NB4 (cell line): ENCODE measurements at regions not wholly inside any gene's neighbourhood (a gene's known extent, or its start where the extent isn't known, plus 50 kb on each side); places are given as distances from the start of the nearest gene placed in this dataset.

ENCODE experiments used
- DNase-seq: peaks from one replicate; pipeline ENCODE4 v3.0.0; 2010; ENCODE audit warnings: low read depth
- H3K4me3 ChIP-seq: one replicate; pipeline ENCODE4 v1.5.1; 2011; ENCODE audit warnings: mild to moderate bottlenecking, low read depth, low read length, moderate library complexity
- MYC ChIP-seq: IDR thresholded peaks from 2 replicates; pipeline ENCODE4 v1.6.1; 2011; ENCODE audit warnings: low read depth, low read length
- POLR2A ChIP-seq: IDR thresholded peaks from 2 replicates; pipeline ENCODE4 v1.6.1; 2011; ENCODE audit warnings: mild to moderate bottlenecking; ENCODE audit not compliant: insufficient read length; ENCODE audit errors: extremely low read depth
- TF ChIP-seq, protein P1 (sequence below): IDR thresholded peaks from one replicate; pipeline ENCODE4 v1.5.1; 2012; ENCODE audit warnings: low read depth, low read length
- TF ChIP-seq, protein P2 (sequence below): IDR thresholded peaks from 2 replicates; pipeline ENCODE4 v1.6.1; 2011; ENCODE audit warnings: low read depth, low read length

DNA sequence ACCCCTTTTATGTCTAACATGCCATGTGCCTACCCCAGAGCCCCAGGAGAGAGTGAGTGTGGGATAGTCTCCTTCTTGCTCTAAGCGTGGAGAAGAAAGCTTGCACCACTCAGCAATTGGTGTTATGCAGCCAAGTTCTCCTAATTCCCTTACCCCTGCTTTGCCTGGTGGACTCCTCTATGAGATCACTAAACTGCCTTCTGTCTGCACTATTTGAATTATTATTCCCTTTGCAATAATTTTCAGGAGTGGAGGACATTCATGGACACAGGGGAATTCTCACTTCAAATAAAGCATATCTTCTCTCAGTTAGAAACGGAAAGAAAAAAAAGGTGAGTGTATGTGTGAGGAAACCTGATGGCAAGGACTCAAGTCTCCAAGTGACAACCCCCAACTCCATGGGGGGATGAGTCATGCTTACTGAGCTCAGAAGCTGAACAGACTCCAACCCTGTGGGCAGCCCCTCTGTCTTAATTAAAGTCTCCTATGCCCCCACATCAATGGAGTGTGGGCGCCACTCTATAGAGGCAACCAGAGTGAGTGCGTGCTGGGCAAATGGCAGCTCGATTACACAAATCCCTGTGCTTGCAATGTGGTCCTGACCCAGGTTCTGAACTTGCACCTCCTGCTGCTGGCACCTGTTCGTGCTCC, 381.9 kb downstream of the RAB28 start:
- DNase-seq: peak; percentile 31
- TF ChIP-seq, protein P1, sequence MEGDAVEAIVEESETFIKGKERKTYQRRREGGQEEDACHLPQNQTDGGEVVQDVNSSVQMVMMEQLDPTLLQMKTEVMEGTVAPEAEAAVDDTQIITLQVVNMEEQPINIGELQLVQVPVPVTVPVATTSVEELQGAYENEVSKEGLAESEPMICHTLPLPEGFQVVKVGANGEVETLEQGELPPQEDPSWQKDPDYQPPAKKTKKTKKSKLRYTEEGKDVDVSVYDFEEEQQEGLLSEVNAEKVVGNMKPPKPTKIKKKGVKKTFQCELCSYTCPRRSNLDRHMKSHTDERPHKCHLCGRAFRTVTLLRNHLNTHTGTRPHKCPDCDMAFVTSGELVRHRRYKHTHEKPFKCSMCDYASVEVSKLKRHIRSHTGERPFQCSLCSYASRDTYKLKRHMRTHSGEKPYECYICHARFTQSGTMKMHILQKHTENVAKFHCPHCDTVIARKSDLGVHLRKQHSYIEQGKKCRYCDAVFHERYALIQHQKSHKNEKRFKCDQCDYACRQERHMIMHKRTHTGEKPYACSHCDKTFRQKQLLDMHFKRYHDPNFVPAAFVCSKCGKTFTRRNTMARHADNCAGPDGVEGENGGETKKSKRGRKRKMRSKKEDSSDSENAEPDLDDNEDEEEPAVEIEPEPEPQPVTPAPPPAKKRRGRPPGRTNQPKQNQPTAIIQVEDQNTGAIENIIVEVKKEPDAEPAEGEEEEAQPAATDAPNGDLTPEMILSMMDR: no peak
- TF ChIP-seq, protein P2, sequence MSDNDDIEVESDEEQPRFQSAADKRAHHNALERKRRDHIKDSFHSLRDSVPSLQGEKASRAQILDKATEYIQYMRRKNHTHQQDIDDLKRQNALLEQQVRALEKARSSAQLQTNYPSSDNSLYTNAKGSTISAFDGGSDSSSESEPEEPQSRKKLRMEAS: no peak
- TF ChIP-seq MYC: no peak
- no peak for TF ChIP-seq POLR2A
- no peak overlapping the region for H3K4me3 ChIP-seq

DNA sequence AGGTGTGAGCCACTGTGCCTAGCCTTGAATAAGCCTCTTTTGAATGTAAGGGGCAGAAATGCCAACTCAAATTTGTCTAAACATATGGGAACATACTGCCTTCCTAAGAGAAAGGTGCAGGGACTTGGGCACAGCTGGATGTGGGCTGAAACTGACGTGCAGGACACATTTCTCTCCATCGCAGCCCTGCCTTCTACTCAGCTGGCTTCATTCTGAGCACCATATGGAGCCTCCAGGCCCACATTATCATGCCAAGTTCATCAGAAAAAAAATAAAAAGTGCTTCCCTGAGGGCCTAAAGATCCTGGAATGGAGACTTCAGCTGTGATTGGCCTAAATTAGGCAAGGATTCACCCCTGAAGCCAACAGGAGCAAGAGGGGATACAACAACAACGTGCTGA, 386.2 kb downstream of the RAB28 start:
- H3K4me3 ChIP-seq: no peak overlapping the region
- TF ChIP-seq POLR2A: no peak
- TF ChIP-seq MYC: no peak
- TF ChIP-seq, protein P2: no peak
- TF ChIP-seq, protein P1: no peak
- no peak for DNase-seq

DNA sequence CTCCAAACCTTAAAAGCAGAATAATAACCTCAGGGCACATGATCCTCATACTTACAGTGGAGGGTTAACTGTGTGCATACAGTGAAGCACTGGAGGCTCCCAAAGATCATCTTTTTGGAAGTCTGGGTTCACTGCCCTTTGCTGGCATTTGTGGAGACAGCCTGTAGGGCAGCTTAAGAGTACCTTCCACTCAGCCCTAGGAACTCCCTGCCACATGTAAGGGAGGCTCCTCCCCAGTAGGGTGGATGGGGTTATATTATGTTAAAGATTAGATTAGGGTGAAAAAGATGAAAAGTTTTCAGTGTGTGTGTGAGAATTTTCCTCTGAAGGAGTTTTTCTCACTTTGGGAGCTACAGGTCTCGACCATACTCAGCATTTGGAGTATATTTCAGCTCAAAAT, 388.4 kb downstream of the RAB28 start:
- no peak overlapping the region for H3K4me3 ChIP-seq
- no peak for DNase-seq
- TF ChIP-seq POLR2A (no peak), MYC (no peak)
- TF ChIP-seq, protein P1: no peak
- TF ChIP-seq, protein P2: no peak

DNA sequence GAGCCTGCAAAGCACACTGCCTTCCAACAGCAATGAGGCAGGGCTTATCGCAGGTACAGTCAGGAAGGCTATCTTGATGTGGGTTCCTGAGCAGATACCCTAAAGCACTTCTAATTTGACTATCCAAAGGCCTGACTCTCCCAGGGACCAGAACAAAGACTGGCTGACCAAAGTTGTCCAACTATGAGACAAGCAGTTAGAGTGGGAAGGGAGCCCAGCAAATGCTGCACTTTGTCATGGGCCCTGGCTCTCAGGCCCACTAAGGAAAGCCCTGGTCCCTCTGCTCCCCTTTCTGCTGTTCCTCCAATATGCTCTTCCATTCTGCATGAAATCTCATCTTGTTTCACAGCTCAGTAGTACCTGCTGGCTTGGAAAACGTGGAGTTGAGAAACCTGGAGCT, 391.0 kb downstream of the RAB28 start:
- no peak for DNase-seq
- TF ChIP-seq MYC: no peak
- TF ChIP-seq, protein P1: no peak
- TF ChIP-seq, protein P2: no peak
- no peak for TF ChIP-seq POLR2A
- no peak overlapping the region for H3K4me3 ChIP-seq

DNA sequence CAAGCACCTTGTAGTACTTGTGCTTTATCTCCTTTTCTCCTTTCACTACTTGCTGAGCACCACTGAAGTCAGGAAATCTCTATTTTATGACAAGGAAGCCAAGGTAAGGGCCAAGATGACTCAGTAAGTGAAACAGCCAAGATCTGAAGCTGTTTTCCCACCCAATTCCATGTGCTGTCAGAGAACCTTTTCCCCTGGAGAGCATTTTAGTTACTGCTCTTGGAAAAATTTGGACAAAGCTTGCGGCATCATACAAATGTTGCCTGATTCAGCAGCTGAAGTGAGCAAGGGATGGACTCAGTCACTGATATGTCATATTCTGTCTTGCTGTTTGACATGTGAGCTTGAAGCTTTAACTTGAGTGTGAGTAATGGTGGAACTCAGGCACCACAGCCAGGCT, 391.4 kb downstream of the RAB28 start:
- H3K4me3 ChIP-seq: no peak overlapping the region
- DNase-seq: no peak
- TF ChIP-seq, protein P2: no peak
- TF ChIP-seq MYC (no peak), POLR2A (no peak)
- TF ChIP-seq, protein P1: no peak

DNA sequence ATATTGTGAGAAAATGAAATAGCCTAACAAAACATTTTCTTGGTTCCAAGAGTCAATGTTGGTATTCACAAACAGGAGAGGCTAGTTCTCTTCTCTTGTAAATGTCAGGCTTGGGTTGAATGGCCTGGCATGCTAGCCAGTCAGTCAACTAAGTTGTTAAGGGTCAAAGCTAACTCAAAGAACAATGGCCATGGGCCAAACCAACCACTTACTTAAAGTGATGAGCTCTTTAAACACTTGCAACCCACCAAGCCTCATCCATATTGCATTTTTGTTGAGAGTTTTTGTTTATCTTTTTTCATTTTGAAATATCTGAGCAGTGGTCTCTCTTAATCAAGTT, 394.5 kb downstream of the RAB28 start:
- TF ChIP-seq POLR2A (no peak), MYC (no peak)
- TF ChIP-seq, protein P1: no peak
- TF ChIP-seq, protein P2: no peak
- H3K4me3 ChIP-seq: no peak overlapping the region
- DNase-seq: no peak
